Activated CD4-positive, alpha-beta T cell treated with anti-CD3 and anti-CD28 coated beads, Interleukin-2, Interleukin-6, amounts not matched to agents 100 ng/mL and 50 ng/mL, durations not matched to agents 16 hours and 8 hours (primary cell): ENCODE measurements at regions not wholly inside any gene's neighbourhood (a gene's known extent, or its start where the extent isn't known, plus 50 kb on each side); places are given as distances from the start of the nearest gene placed in this dataset.

Experiments
- DNase-seq: peaks from one replicate; pipeline ENCODE4 v3.0.0-alpha.2; 2020

GRCh38 chr7:85475071-85475470 lies 288.2 kb upstream of the SEMA3D start:
- DNase-seq: no peak

GRCh38 chr7:85474234-85474633 lies 287.4 kb upstream of the SEMA3D start:
- DNase-seq: peak; percentile 11

- peak; percentile 39 for DNase-seq
Observed at GRCh38 chr7:85471740-85472139, 284.9 kb upstream of the SEMA3D start.

- no peak for DNase-seq
Observed at GRCh38 chr7:85471307-85471706, 284.5 kb upstream of the SEMA3D start.

GRCh38 chr7:85469446-85470010 lies 282.7 kb upstream of the SEMA3D start:
- DNase-seq: no peak

GRCh38 chr7:85464042-85464651 lies 277.3 kb upstream of the SEMA3D start:
- DNase-seq: no peak

GRCh38 chr7:85462671-85463070 lies 275.8 kb upstream of the SEMA3D start:
- DNase-seq: no peak

GRCh38 chr7:85457911-85458310 lies 271.1 kb upstream of the SEMA3D start:
- no peak for DNase-seq

- DNase-seq: no peak
Observed at GRCh38 chr7:85456254-85456653, 269.4 kb upstream of the SEMA3D start.

- no peak for DNase-seq
Observed at GRCh38 chr7:85454904-85455303, 268.0 kb upstream of the SEMA3D start.

- DNase-seq: no peak
Observed at GRCh38 chr7:85452674-85453073, 265.8 kb upstream of the SEMA3D start.

GRCh38 chr7:85449478-85449877 lies 262.6 kb upstream of the SEMA3D start:
- no peak for DNase-seq

- no peak for DNase-seq
Observed at GRCh38 chr7:85447004-85447403, 260.1 kb upstream of the SEMA3D start.

GRCh38 chr7:85426487-85426960 lies 239.7 kb upstream of the SEMA3D start:
- no peak for DNase-seq

- DNase-seq: no peak
Observed at GRCh38 chr7:85424298-85424697, 237.4 kb upstream of the SEMA3D start.

GRCh38 chr7:85423209-85423895 lies 236.5 kb upstream of the SEMA3D start:
- no peak for DNase-seq

- no peak for DNase-seq
Observed at GRCh38 chr7:85415743-85416142, 228.9 kb upstream of the SEMA3D start.

GRCh38 chr7:85413718-85414117 lies 226.9 kb upstream of the SEMA3D start:
- DNase-seq: no peak

GRCh38 chr7:85412912-85413311 lies 226.1 kb upstream of the SEMA3D start:
- no peak for DNase-seq

GRCh38 chr7:85407391-85407790 lies 220.5 kb upstream of the SEMA3D start:
- DNase-seq: no peak

GRCh38 chr7:85405016-85405902 lies 218.4 kb upstream of the SEMA3D start:
- DNase-seq: no peak

GRCh38 chr7:85396676-85397075 lies 209.8 kb upstream of the SEMA3D start:
- no peak for DNase-seq

GRCh38 chr7:85392789-85393188 lies 205.9 kb upstream of the SEMA3D start:
- DNase-seq: no peak
